BE2C (cell line): ENCODE measurements at regions not wholly inside any gene's neighbourhood (a gene's known extent, or its start where the extent isn't known, plus 50 kb on each side); places are given as distances from the start of the nearest gene placed in this dataset.
"Not testable (repeated sequence)": the region's sequence is repeated elsewhere in the genome, so short reads cannot be mapped to it uniquely, and the experiment has no call there.

Source experiments
- DNase-seq: peaks from one replicate; pipeline ENCODE4 v3.0.0-alpha.2; 2020
- H3K27me3 ChIP-seq: fragments of 250-450 bp; sonication (Bioruptor Pico); 2 replicates; pipeline ENCODE4 v1.5.1; 2020; ENCODE audit warnings: mild to moderate bottlenecking
- H3K36me3 ChIP-seq: fragments of 250-450 bp; sonication (Bioruptor Pico); 2 replicates; pipeline ENCODE4 v1.5.1; 2020; ENCODE audit warnings: mild to moderate bottlenecking
- H3K4me1 ChIP-seq: fragments of 250-450 bp; sonication (Bioruptor Pico); 2 replicates; pipeline ENCODE4 v1.5.1; 2020
- H3K4me3 ChIP-seq: 2 replicates; pipeline ENCODE4 v1.5.1; 2011; ENCODE audit warnings: low read depth, low read length
- H3K9me3 ChIP-seq: fragments of 250-450 bp; sonication (Bioruptor Pico); 2 replicates; pipeline ENCODE4 v1.5.1; 2020
- CTCF ChIP-seq: IDR thresholded peaks from 2 replicates; pipeline ENCODE4 v1.5.1; 2012; ENCODE audit warnings: mild to moderate bottlenecking, low read depth, low read length

DNA sequence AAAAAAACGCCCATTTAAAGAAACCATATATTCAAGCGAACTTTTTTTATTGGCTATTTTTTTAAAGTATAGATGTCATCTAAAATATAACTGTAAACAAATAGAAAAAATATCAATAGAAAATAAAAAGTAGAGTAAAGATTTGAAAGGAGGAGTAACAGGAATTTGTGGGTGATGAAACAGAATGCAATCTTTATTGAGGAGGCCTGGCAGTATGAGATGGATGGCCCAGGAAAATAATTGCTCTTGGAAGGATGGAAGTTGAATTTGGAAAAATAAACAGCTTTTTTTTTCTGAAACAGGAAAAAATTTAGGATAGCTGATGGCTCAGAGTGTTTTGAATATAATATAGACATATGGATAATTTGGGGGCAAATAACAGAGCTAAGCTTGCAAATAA lies 219.0 kb downstream of the CASP12 start:
- Histone ChIP-seq H3K27me3 (no peaks in the 10 kb centered on the region), H3K36me3 (no peaks in the 10 kb centered on the region), H3K9me3 (no peaks in the 10 kb centered on the region; the same call in 1 of the 2 replicates), H3K4me1 (peaks cover 7% of the 10 kb centered on the region), H3K4me3 (no peak overlapping the region)
- TF ChIP-seq CTCF: no peak
- DNase-seq: no peak

- Histone ChIP-seq H3K9me3 (no peaks in the 10 kb centered on the region; the same call in 1 of the 2 replicates), H3K27me3 (no peaks in the 10 kb centered on the region), H3K4me1 (peaks cover 7% of the 10 kb centered on the region), H3K36me3 (no peaks in the 10 kb centered on the region), H3K4me3 (no peak overlapping the region)
- no peak for DNase-seq
- TF ChIP-seq CTCF: no peak
Observed at GRCh38 chr11:104678408-104678807, 219.9 kb downstream of the CASP12 start.

DNA sequence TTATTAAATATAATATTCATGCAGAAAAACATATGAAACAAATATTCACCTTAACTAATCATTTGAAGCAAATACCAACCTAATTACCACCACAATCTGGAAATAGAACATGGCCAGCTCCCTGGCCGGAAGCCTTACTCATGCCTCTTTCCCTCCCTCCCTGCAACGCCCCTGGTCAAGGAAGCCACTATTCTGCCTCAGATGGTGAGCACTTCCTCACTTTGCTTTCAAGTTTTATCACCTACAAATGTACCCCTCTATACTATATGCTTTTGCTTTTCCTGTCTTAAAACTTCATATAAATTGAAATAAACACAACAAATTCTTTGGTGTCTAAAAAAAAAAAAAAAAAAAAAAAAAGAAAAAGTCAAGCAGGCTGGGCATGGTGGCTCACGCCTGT lies 221.2 kb downstream of the CASP12 start:
- not testable (repeated sequence) for H3K9me3 ChIP-seq, H3K4me1 ChIP-seq, H3K4me3 ChIP-seq, H3K27me3 ChIP-seq, DNase-seq, H3K36me3 ChIP-seq

DNA sequence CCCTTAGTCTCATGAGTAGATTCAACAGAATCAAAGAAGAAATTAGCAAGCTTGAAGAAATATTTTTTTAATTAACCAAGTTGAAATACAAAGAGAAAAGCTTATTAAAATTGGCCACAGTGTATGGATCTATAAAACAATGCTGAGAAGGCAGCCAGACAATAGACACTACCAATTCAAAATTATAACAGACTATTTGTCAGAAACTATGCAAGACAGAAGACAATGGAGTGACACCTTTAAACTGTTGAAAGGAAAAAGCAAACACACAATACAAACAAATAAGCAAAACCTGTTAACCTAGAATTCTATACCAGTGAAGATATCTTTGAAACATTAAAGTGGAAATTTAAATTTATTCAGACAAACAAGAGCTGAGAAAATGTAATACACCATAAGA lies 225.4 kb downstream of the CASP12 start:
- H3K36me3 ChIP-seq: no peaks in the 10 kb centered on the region
- H3K27me3 ChIP-seq: no peaks in the 10 kb centered on the region
- no peak for TF ChIP-seq CTCF
- no peak for DNase-seq
- H3K4me1 ChIP-seq: no peaks in the 10 kb centered on the region
- H3K9me3 ChIP-seq: no peaks in the 10 kb centered on the region; the same call in 1 of the 2 replicates
- no peak overlapping the region for H3K4me3 ChIP-seq

DNA sequence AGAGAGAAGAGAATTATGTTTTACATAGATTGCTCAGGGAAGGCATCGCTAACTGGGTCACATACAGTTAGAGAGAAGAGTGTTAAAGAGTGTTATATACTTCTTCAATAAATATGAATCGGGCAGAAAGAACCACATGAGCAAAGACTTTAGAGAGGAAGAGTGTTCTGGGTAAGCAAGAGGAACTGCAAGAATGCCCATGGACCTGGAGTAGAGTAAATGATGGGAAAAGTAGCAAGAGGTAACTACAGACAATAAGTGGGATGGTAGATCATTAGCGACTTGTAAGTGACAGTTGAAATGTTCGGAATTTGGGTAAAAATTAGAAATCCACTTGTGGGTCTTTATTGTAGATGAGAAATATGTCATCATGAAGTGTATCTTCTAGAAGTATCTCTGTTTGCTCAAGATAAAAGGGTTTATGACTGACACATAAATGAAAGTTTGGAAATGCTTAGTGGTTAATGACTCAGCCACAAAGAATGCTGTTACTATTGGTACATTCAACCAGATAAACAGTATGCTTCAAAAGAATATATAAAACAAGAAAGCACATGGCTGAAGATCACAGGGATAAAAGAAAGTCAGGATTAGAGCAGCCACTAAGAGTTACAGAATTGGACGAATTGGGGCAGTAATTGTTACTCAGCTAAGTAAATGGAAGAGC lies 229.3 kb downstream of the CASP12 start:
- DNase-seq: no peak
- H3K4me1 ChIP-seq: no peaks in the 10 kb centered on the region
- H3K27me3 ChIP-seq: no peaks in the 10 kb centered on the region
- H3K36me3 ChIP-seq: no peaks in the 10 kb centered on the region
- H3K9me3 ChIP-seq: no peaks in the 10 kb centered on the region
- no peak for TF ChIP-seq CTCF
- H3K4me3 ChIP-seq: no peak overlapping the region

- Histone ChIP-seq H3K4me1 (peaks cover 6% of the 10 kb centered on the region), H3K4me3 (no peak overlapping the region), H3K27me3 (no peaks in the 10 kb centered on the region), H3K36me3 (no peaks in the 10 kb centered on the region), H3K9me3 (no peaks in the 10 kb centered on the region)
- no peak for TF ChIP-seq CTCF
- no peak for DNase-seq
Observed at GRCh38 chr11:104666624-104667023, 231.6 kb downstream of the CASP12 start.
